ENCODE measurements at regions not wholly inside any gene's neighbourhood (a gene's known extent, or its start where the extent isn't known, plus 50 kb on each side); places are given as distances from the start of the nearest gene placed in this dataset.

GRCh38 chr1:8164670-8165069 lies 138.6 kb upstream of the ERRFI1 start:
- no peaks in the 10 kb centered on the region for H3K9me3 ChIP-seq (ENCODE audit: low read length)
- no peaks in the 10 kb centered on the region for H3K27me3 ChIP-seq (ENCODE audit: insufficient read depth, low read depth, low read length)
- H3K4me2 ChIP-seq (ENCODE audit: low read length): no peak overlapping the region
- no peak overlapping the region for H2AFZ ChIP-seq (ENCODE audit: low read depth, low read length)
- no peaks in the 10 kb centered on the region for H3K79me2 ChIP-seq (replicated peaks; ENCODE audit: insufficient read depth, low read length)
- H3F3A ChIP-seq (ENCODE audit: insufficient read depth, low read length, poor library complexity, severe bottlenecking): no peaks in the 10 kb centered on the region
- no peaks in the 10 kb centered on the region for H3K36me3 ChIP-seq (ENCODE audit: insufficient read depth, low read length)
- TF ChIP-seq REST (IDR thresholded peaks at IDR 0.05; ENCODE audit: borderline replicate concordance): no peak
- TF ChIP-seq RAD21 (conservative IDR thresholded peaks at IDR 0.05): no peak
- TF ChIP-seq MXI1 (conservative IDR thresholded peaks at IDR 0.05; ENCODE audit: poor library complexity, severe bottlenecking): no peak
- no peak for TF ChIP-seq EP300 (conservative IDR thresholded peaks at IDR 0.05; ENCODE audit: poor library complexity, severe bottlenecking)
- no peak for TF ChIP-seq EZH2 (IDR thresholded peaks at IDR 0.05; ENCODE audit: borderline replicate concordance, insufficient read depth, low read length, poor library complexity, severe bottlenecking)
- TF ChIP-seq TAF1 (IDR thresholded peaks at IDR 0.05; ENCODE audit: low read depth): no peak
- TF ChIP-seq CTCF (IDR thresholded peaks at IDR 0.05; ENCODE audit: poor library complexity, severe bottlenecking): no peak
- TF ChIP-seq SMC3 (conservative IDR thresholded peaks at IDR 0.05; ENCODE audit: poor library complexity): no peak
- TF ChIP-seq POLR2AphosphoS5 (IDR thresholded peaks at IDR 0.05): no peak
- H3K9ac ChIP-seq (ENCODE audit: low read length): no peak overlapping the region
- no peaks in the 10 kb centered on the region for H4K20me1 ChIP-seq (ENCODE audit: insufficient read depth)
- H3K27ac ChIP-seq (ENCODE audit: low read length): no peak overlapping the region
- H3K4me3 ChIP-seq (ENCODE audit: low read length): no peak overlapping the region
- H3K9me2 ChIP-seq (ENCODE audit: insufficient read depth, low read length): no peaks in the 10 kb centered on the region

- Histone ChIP-seq H3K36me3 (ENCODE audit: insufficient read depth, low read length) (no peaks in the 10 kb centered on the region), H2AFZ (ENCODE audit: low read depth, low read length) (no peak overlapping the region), H3K4me2 (ENCODE audit: low read length) (no peak overlapping the region), H3K4me3 (ENCODE audit: low read length) (no peak overlapping the region), H3F3A (ENCODE audit: insufficient read depth, low read length, poor library complexity, severe bottlenecking) (no peaks in the 10 kb centered on the region), H3K79me2 (replicated peaks; ENCODE audit: insufficient read depth, low read length) (no peaks in the 10 kb centered on the region), H3K9me2 (ENCODE audit: insufficient read depth, low read length) (no peaks in the 10 kb centered on the region), H4K20me1 (ENCODE audit: insufficient read depth) (no peaks in the 10 kb centered on the region), H3K9me3 (ENCODE audit: low read length) (no peaks in the 10 kb centered on the region), H3K9ac (ENCODE audit: low read length) (no peak overlapping the region), H3K27ac (ENCODE audit: low read length) (no peak overlapping the region), H3K27me3 (ENCODE audit: insufficient read depth, low read depth, low read length) (no peaks in the 10 kb centered on the region)
- no peak for TF ChIP-seq REST (IDR thresholded peaks at IDR 0.05; ENCODE audit: borderline replicate concordance)
These were observed 136.9 kb upstream of the ERRFI1 start for GRCh38 chr1:8163039-8163438.
